SH-SY5Y (cell line): ENCODE measurements at regions not wholly inside any gene's neighbourhood (a gene's known extent, or its start where the extent isn't known, plus 50 kb on each side); places are given as distances from the start of the nearest gene placed in this dataset.

Source experiments
- GATA2 ChIP-seq: IDR thresholded peaks from 2 replicates; pipeline ENCODE4 v1.6.1; 2011; ENCODE audit warnings: mild to moderate bottlenecking, low read depth, low read length
- GATA3 ChIP-seq: IDR thresholded peaks from 2 replicates; pipeline ENCODE4 v1.6.1; 2011; ENCODE audit warnings: low read depth, mild to moderate bottlenecking, low read length, moderate library complexity

GRCh38 chr14:71481021-71481654, 451.1 kb upstream of the RGS6 start:
- no peak for TF ChIP-seq GATA2
- no peak for TF ChIP-seq GATA3
